Esophagus squamous epithelium (tissue), 5 donors: ENCODE measurements at regions not wholly inside any gene's neighbourhood (a gene's known extent, or its start where the extent isn't known, plus 50 kb on each side); places are given as distances from the start of the nearest gene placed in this dataset.

ENCODE experiments used
- DNase-seq: peaks from one replicate; lab custom pipeline; 2025; lab: John Stamatoyannopoulos, UW
- H3K27ac ChIP-seq, 4 donors: fragments of 200-600 bp; sonication (generic); one replicate each; pipeline ENCODE4 v1.5.1; 2016 to 2019; ENCODE audit warnings: mild to moderate bottlenecking in 1 of 4
- H3K27me3 ChIP-seq, 4 donors: fragments of 200-600 bp; sonication (generic); 1 replicate in 3 of 4; 2 replicates in 1 of 4; pipeline versions ENCODE4 v1.5.1 to v1.6.0; 2017 to 2021; ENCODE audit warnings: antibody characterized with exemption in 1 of 4
- H3K36me3 ChIP-seq, 3 donors: fragments of 200-600 bp; sonication (generic); one replicate each; pipeline ENCODE4 v1.5.1; 2016 to 2019
- H3K4me1 ChIP-seq, 3 donors: fragments of 200-600 bp; sonication (generic); one replicate each; pipeline ENCODE4 v1.5.1; 2017 to 2019
- H3K4me3 ChIP-seq, 4 donors: fragments of 200-600 bp; sonication (generic); 1 replicate in 3 of 4; 2 replicates in 1 of 4; pipeline ENCODE4 v1.5.1; 2016 to 2019; ENCODE audit warnings: mild to moderate bottlenecking in 2 of 4, moderate library complexity in 1 of 4
- H3K9me3 ChIP-seq, 3 donors: fragments of 200-600 bp; sonication (generic); one replicate each; pipeline ENCODE4 v1.5.1; 2016 to 2019
- POLR2A ChIP-seq, 4 donors: fragments of 450-650 bp; IDR thresholded peaks; one replicate each; pipeline ENCODE4 v1.6.1; 2017; ENCODE audit warnings: antibody characterized with exemption in 4 of 4, mild to moderate bottlenecking in 4 of 4, moderate library complexity in 3 of 4
- WGBS, 2 donors: methylation state at CpG; one replicate each; pipeline ENCODE4 v1.1.5; 2018; 5-methylcytosine and 5-hydroxymethylcytosine counted together
- intact Hi-C: fragments of 100-400 bp; cut with DNase I; formaldehyde crosslinking; loops from one replicate; pipeline ENCODE4 v1.15.0; 2022
- TF ChIP-seq, protein P1 (sequence below), 6 experiments: fragments of 450-650 bp in 4 of 6; fragments of 200-600 bp in 2 of 6; sonication (generic) in 2 of 6; IDR thresholded peaks; one replicate each; pipeline ENCODE4 v1.5.1; 2016 to 2019; ENCODE audit warnings: antibody characterized with exemption in 6 of 6, mild to moderate bottlenecking in 4 of 6, moderate library complexity in 4 of 6
- donor health status: DM: yes; HTN: yes; CAD: no.

GRCh38 chr7:46139079-46139478 lies 218.0 kb upstream of the IGFBP3 start:
- DNase-seq: no peak

GRCh38 chr7:46137725-46138124 lies 216.7 kb upstream of the IGFBP3 start:
- H3K27ac ChIP-seq: no peak overlapping the region
- intact Hi-C loops: no loop called here
- no peak for DNase-seq
- no peaks in the 10 kb centered on the region for H3K9me3 ChIP-seq
- TF ChIP-seq POLR2A (IDR thresholded peaks at IDR 0.05): no peak
- TF ChIP-seq, protein P1, sequence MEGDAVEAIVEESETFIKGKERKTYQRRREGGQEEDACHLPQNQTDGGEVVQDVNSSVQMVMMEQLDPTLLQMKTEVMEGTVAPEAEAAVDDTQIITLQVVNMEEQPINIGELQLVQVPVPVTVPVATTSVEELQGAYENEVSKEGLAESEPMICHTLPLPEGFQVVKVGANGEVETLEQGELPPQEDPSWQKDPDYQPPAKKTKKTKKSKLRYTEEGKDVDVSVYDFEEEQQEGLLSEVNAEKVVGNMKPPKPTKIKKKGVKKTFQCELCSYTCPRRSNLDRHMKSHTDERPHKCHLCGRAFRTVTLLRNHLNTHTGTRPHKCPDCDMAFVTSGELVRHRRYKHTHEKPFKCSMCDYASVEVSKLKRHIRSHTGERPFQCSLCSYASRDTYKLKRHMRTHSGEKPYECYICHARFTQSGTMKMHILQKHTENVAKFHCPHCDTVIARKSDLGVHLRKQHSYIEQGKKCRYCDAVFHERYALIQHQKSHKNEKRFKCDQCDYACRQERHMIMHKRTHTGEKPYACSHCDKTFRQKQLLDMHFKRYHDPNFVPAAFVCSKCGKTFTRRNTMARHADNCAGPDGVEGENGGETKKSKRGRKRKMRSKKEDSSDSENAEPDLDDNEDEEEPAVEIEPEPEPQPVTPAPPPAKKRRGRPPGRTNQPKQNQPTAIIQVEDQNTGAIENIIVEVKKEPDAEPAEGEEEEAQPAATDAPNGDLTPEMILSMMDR (IDR thresholded peaks at IDR 0.05): no peak
- H3K36me3 ChIP-seq: no peaks in the 10 kb centered on the region
- no peaks in the 10 kb centered on the region for H3K4me1 ChIP-seq
- no peaks in the 10 kb centered on the region for H3K27me3 ChIP-seq
- H3K4me3 ChIP-seq: no peak overlapping the region
- WGBS, 2 donors: 71 to 87% methylated on average over 3 of the region's 3 CpGs

More at GRCh38 chr7:46139079-46139478, 218.0 kb upstream of the IGFBP3 start:
- Histone ChIP-seq H3K4me3 (no peak overlapping the region), H3K36me3 (no peaks in the 10 kb centered on the region), H3K4me1 (no peaks in the 10 kb centered on the region), H3K27me3 (no peaks in the 10 kb centered on the region), H3K27ac (no peak overlapping the region), H3K9me3 (no peaks in the 10 kb centered on the region)
- no peak for TF ChIP-seq POLR2A (IDR thresholded peaks at IDR 0.05)
- TF ChIP-seq, protein P1 (IDR thresholded peaks at IDR 0.05): no peak
- intact Hi-C loops: no loop called here

GRCh38 chr7:46135557-46135956 lies 214.5 kb upstream of the IGFBP3 start:
- Histone ChIP-seq H3K4me1 (no peaks in the 10 kb centered on the region), H3K27ac (no peak overlapping the region), H3K4me3 (no peak overlapping the region), H3K27me3 (no peaks in the 10 kb centered on the region), H3K36me3 (no peaks in the 10 kb centered on the region), H3K9me3 (no peaks in the 10 kb centered on the region)
- intact Hi-C loops: no loop called here
- TF ChIP-seq POLR2A (IDR thresholded peaks at IDR 0.05): no peak
- TF ChIP-seq, protein P1 (IDR thresholded peaks at IDR 0.05): no peak
- no peak for DNase-seq

DNA sequence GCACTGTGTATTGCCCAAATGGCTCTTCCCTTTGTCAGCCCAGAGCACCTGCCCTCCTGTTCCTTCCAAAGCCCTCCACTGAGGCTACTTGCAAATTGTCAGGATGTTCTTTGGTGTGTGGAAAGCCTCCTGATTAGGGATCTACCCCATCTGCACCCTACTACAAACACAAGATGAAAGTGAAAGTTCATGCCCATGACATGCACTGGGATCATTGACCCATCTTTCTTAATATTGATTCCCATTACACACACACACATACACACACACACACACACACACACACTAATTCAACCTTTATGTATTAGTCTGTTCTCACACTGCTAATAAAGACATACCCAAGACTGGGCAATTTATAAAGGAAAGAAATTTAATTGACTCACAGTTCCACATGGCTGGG lies 213.7 kb upstream of the IGFBP3 start:
- Histone ChIP-seq H3K27me3 (no peaks in the 10 kb centered on the region), H3K4me3 (no peak overlapping the region), H3K36me3 (no peaks in the 10 kb centered on the region), H3K27ac (no peak overlapping the region), H3K4me1 (no peaks in the 10 kb centered on the region), H3K9me3 (no peaks in the 10 kb centered on the region)
- TF ChIP-seq, protein P1 (IDR thresholded peaks at IDR 0.05): no peak
- no peak for TF ChIP-seq POLR2A (IDR thresholded peaks at IDR 0.05)
- DNase-seq: no peak
- intact Hi-C loops: no loop called here

DNA sequence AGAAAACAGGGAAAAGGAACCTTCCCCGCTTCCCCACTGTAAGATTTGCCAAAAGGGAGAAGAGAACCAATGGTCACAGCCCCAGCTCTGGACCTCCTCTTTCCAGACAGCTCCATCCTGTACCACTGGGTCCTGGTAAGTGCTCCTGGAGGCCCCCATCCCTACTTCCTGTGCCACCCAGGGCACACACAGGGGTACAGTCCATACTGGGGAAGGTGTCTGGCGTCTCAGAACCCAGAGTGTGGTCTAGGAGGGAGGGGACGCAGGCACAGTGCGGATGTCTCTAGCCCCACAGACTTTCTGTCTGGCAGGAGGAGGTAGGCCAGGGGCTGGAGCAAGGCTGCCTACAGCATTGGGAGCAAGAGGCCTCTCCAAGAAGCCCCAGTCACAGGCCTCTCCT lies 213.3 kb upstream of the IGFBP3 start:
- intact Hi-C loops: no loop called here
- no peak overlapping the region for H3K27ac ChIP-seq
- no peaks in the 10 kb centered on the region for H3K27me3 ChIP-seq
- 36 to 96% methylated on average over 1 to 3 of the region's 4 CpGs for WGBS, 2 donors
- no peaks in the 10 kb centered on the region for H3K9me3 ChIP-seq
- TF ChIP-seq POLR2A (IDR thresholded peaks at IDR 0.05): no peak
- TF ChIP-seq, protein P1 (IDR thresholded peaks at IDR 0.05): no peak
- H3K4me3 ChIP-seq: no peak overlapping the region
- no peak for DNase-seq
- H3K36me3 ChIP-seq: no peaks in the 10 kb centered on the region
- H3K4me1 ChIP-seq: no peaks in the 10 kb centered on the region
